ENCODE measurements at regions not wholly inside any gene's neighbourhood (a gene's known extent, or its start where the extent isn't known, plus 50 kb on each side); places are given as distances from the start of the nearest gene placed in this dataset.

GRCh38 chr15:77538027-77538451 lies 94.7 kb downstream of the LINGO1 start:
- no peaks in the 10 kb centered on the region for H3K36me3 ChIP-seq
- DNase-seq (no peak), ATAC-seq (no peak), FAIRE-seq (no peak)
- intact Hi-C loops (cut with DNase I) = loop anchor here in 1 of 3 donors (10.0 kb wide), 1 partner anchor 353 kb away; no protein-coding TSS in a partner anchor
- H3K27me3 ChIP-seq = no peaks in the 10 kb centered on the region
- no peak for TF ChIP-seq CTCF (IDR thresholded peaks at IDR 0.05)
- no peaks in the 10 kb centered on the region for H3K9me3 ChIP-seq
- WGBS, 2 donors = 51 to 55% methylated on average over 7 of the region's 7 CpGs
- no peak overlapping the region for H3K4me3 ChIP-seq
- H3K27ac ChIP-seq = peak overlapping the region in 1 of 4 donors; percentile 13
- peaks cover 6 to 19% (median 13%) of the 10 kb centered on the region in 3 donors for H3K4me1 ChIP-seq

- no peaks in the 10 kb centered on the region for H3K36me3 ChIP-seq
- intact Hi-C loops (cut with DNase I) = loop anchor here in 1 of 3 donors (10.0 kb wide), 1 partner anchor 352 kb away; no protein-coding TSS in a partner anchor
- H3K9me3 ChIP-seq = no peaks in the 10 kb centered on the region
- FAIRE-seq (no peak), DNase-seq (no peak), ATAC-seq (no peak)
- H3K27ac ChIP-seq = no peak overlapping the region
- peaks cover 6 to 15% (median 13%) of the 10 kb centered on the region in 3 donors for H3K4me1 ChIP-seq
- WGBS, 2 donors = 95 to 100% methylated on average over 1 of the region's 1 CpG
- no peak for TF ChIP-seq CTCF (IDR thresholded peaks at IDR 0.05)
- H3K4me3 ChIP-seq = no peak overlapping the region
- H3K27me3 ChIP-seq = no peaks in the 10 kb centered on the region
Measured at GRCh38 chr15:77537006-77537405, 95.7 kb downstream of the LINGO1 start.

- no peaks in the 10 kb centered on the region for H3K27me3 ChIP-seq
- no peak for ATAC-seq
- peak in 1 of 6 donors; percentile 20 for DNase-seq
- 97% methylated on average over 7 of the region's 7 CpGs for WGBS, 2 donors
- FAIRE-seq = no peak
- H3K4me3 ChIP-seq = no peak overlapping the region
- H3K4me1 ChIP-seq = peaks cover 6 to 15% (median 13%) of the 10 kb centered on the region in 3 donors
- H3K9me3 ChIP-seq = no peaks in the 10 kb centered on the region
- H3K27ac ChIP-seq = no peak overlapping the region
- intact Hi-C loops (cut with DNase I) = loop anchor here in 1 of 3 donors (10.0 kb wide), 1 partner anchor 351 kb away; no protein-coding TSS in a partner anchor
- H3K36me3 ChIP-seq = no peaks in the 10 kb centered on the region
- TF ChIP-seq CTCF (IDR thresholded peaks at IDR 0.05) = no peak
Measured at GRCh38 chr15:77535845-77536244, 96.9 kb downstream of the LINGO1 start.
